ENCODE measurements at regions not wholly inside any gene's neighbourhood (a gene's known extent, or its start where the extent isn't known, plus 50 kb on each side); places are given as distances from the start of the nearest gene placed in this dataset.

DNA sequence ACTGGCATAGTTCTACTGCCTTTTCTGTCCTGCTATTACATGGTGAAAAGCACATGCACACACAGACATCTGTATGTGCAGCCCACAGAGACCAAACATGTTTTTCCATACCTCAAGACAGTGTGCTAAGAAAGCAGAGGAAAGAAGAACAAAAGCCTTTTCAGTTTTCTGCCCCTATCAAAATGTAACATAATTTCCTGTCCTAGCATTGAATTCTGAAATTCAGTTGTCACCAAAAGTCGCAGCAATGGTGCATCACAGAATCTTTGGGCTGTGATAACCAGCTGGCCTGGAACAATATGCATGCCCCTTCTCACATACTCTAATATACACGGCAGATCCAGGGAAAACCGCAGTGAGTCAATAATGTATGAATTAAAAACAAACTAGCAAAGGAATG lies 153.8 kb upstream of the RAP2B start:
- TF ChIP-seq, protein P1, sequence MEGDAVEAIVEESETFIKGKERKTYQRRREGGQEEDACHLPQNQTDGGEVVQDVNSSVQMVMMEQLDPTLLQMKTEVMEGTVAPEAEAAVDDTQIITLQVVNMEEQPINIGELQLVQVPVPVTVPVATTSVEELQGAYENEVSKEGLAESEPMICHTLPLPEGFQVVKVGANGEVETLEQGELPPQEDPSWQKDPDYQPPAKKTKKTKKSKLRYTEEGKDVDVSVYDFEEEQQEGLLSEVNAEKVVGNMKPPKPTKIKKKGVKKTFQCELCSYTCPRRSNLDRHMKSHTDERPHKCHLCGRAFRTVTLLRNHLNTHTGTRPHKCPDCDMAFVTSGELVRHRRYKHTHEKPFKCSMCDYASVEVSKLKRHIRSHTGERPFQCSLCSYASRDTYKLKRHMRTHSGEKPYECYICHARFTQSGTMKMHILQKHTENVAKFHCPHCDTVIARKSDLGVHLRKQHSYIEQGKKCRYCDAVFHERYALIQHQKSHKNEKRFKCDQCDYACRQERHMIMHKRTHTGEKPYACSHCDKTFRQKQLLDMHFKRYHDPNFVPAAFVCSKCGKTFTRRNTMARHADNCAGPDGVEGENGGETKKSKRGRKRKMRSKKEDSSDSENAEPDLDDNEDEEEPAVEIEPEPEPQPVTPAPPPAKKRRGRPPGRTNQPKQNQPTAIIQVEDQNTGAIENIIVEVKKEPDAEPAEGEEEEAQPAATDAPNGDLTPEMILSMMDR (IDR thresholded peaks at IDR 0.05): no peak
- TF ChIP-seq POLR2A (IDR thresholded peaks at IDR 0.05): no peak
